Body of pancreas (tissue), 4 donors: ENCODE measurements at regions not wholly inside any gene's neighbourhood (a gene's known extent, or its start where the extent isn't known, plus 50 kb on each side); places are given as distances from the start of the nearest gene placed in this dataset.

Experiments
- POLR2A ChIP-seq, 3 donors: fragments of 450-650 bp; IDR thresholded peaks; one replicate each; pipeline ENCODE4 v1.6.1; 2016; ENCODE audit warnings: antibody characterized with exemption in 3 of 3, mild to moderate bottlenecking in 2 of 3
- TF ChIP-seq, protein P1 (sequence below), 7 experiments: fragments of 450-650 bp in 4 of 7; fragments of 200-600 bp in 3 of 7; sonication (generic) in 3 of 7; IDR thresholded peaks; one replicate each; pipeline ENCODE4 v1.5.1; 2016 to 2019; ENCODE audit warnings: antibody characterized with exemption in 7 of 7

DNA sequence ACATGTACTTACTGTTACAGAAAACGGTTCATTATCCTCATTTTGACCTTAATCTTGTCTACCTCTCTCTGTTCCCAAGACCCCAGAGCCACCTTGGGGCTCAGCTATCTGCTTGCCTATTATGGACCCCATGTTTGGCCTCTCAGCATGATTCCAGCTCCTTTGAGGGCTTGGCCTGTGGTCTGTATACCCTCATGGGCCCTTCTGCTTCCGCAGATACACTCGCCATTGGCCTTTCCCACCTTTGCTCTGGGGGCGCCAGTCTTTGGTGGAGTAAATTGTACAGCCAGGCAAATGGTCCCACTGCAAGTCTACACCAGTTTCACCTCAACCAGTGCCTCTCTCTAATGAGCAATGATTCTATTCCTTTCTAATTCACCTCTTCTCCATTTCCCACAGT, 109.2 kb upstream of the ZNF746 start:
- TF ChIP-seq, protein P1, sequence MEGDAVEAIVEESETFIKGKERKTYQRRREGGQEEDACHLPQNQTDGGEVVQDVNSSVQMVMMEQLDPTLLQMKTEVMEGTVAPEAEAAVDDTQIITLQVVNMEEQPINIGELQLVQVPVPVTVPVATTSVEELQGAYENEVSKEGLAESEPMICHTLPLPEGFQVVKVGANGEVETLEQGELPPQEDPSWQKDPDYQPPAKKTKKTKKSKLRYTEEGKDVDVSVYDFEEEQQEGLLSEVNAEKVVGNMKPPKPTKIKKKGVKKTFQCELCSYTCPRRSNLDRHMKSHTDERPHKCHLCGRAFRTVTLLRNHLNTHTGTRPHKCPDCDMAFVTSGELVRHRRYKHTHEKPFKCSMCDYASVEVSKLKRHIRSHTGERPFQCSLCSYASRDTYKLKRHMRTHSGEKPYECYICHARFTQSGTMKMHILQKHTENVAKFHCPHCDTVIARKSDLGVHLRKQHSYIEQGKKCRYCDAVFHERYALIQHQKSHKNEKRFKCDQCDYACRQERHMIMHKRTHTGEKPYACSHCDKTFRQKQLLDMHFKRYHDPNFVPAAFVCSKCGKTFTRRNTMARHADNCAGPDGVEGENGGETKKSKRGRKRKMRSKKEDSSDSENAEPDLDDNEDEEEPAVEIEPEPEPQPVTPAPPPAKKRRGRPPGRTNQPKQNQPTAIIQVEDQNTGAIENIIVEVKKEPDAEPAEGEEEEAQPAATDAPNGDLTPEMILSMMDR (IDR thresholded peaks at IDR 0.05) = no peak
- TF ChIP-seq POLR2A (IDR thresholded peaks at IDR 0.05) = no peak
